ENCODE measurements at regions not wholly inside any gene's neighbourhood (a gene's known extent, or its start where the extent isn't known, plus 50 kb on each side); places are given as distances from the start of the nearest gene placed in this dataset.
A peak's percentile ranks its signal among the peaks of the same experiment; 100 is the strongest.

DNA sequence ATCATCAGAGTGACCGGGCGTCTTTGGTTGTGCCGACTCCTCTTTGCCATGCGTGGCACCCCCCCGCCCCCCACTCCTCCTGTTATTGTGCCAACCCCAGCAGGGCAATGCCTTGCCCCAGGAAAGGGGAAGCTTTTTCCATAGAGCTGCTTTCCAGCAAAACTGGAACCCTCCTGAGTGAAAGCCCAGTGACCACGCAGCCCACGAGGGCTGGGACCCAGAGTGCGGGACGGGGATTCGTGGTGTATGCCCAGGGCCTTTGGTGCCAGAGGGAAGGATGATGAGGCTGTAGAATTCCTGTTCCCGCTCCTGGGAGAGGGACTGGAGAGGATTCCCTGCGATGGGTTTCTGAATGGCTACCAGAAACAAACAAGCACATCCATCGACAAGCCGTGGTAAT is 116.8 kb upstream of the BACH2 start:
- TF ChIP-seq, protein P1, sequence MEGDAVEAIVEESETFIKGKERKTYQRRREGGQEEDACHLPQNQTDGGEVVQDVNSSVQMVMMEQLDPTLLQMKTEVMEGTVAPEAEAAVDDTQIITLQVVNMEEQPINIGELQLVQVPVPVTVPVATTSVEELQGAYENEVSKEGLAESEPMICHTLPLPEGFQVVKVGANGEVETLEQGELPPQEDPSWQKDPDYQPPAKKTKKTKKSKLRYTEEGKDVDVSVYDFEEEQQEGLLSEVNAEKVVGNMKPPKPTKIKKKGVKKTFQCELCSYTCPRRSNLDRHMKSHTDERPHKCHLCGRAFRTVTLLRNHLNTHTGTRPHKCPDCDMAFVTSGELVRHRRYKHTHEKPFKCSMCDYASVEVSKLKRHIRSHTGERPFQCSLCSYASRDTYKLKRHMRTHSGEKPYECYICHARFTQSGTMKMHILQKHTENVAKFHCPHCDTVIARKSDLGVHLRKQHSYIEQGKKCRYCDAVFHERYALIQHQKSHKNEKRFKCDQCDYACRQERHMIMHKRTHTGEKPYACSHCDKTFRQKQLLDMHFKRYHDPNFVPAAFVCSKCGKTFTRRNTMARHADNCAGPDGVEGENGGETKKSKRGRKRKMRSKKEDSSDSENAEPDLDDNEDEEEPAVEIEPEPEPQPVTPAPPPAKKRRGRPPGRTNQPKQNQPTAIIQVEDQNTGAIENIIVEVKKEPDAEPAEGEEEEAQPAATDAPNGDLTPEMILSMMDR (IDR thresholded peaks at IDR 0.05): no peak
- H3K27ac ChIP-seq (ENCODE audit: low read depth in 1 of 2, low read length in 2 of 2): no peak overlapping the region
- intact Hi-C loops (cut with micrococcal nuclease): no loop called here

DNA sequence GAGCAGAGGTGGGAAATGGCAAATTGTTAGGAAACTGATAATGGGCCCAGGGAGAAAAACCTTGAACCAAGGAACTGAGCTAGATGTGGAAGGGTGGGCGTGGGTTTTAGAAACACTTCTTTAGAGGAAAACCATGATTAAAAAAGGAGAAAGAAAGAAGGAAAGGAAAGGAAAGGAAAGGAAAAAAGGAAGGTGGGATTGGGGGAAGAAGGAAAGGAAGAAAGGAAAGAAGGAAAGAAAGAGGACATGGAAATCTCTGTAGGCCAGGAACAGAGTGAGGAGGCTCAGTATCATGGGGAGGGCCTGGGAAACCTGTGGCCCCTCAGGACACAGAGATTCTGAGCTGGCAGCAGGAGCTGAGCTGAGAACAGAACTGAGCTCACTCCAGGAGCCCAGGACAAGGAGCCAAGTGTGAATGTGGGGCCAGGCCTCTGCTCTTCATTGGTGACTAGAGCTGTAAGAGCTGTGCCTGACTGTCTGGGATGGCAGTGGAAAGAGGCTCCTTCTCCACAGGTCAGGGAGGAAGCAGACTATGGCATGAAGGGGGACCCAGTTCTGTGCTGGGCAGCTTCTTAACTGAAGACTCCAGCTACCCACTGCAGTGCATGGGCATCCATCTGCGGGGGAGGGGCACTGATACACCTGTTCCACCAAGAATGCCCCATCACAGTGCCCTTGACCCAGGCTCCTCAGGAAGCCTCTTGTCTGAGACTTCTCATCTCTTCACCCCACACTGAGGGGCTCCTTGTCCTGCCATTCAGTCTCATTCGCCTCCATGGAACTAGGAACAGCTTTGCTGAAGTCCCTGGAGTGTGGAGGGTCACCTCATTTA is 116.1 kb upstream of the BACH2 start:
- Mint-ChIP-seq H3K27ac (no peak overlapping the region), H3K4me1 (peaks cover 6% of the 10 kb centered on the region), H3K36me3 (no peaks in the 10 kb centered on the region), H3K4me3 (no peak overlapping the region), H3K9me3 (peaks cover 0 to 2% (median 0%) of the 10 kb centered on the region in 7 donors), H3K27me3 (ENCODE audit: low read depth in 3 of 3) (peaks cover 2 to 7% (median 4%) of the 10 kb centered on the region in 3 donors)
- Histone ChIP-seq H3K27ac (ENCODE audit: low read depth in 1 of 2, low read length in 2 of 2) (no peak overlapping the region), H3K79me2 (ENCODE audit: insufficient read depth, low read length) (no peaks in the 10 kb centered on the region), H2AFZ (ENCODE audit: insufficient read depth, low read depth, low read length, poor library complexity, severe bottlenecking) (no peak overlapping the region), H3K4me2 (replicated peaks; ENCODE audit: extremely low read depth, low read length, poor library complexity, severe bottlenecking) (no peak overlapping the region), H3K9ac (ENCODE audit: insufficient read depth, low read length, poor library complexity, severe bottlenecking) (no peak overlapping the region), H3K27me3 (ENCODE audit: control insufficient read depth in 2 of 2, insufficient read depth in 2 of 2, low read length in 2 of 2) (no peaks in the 10 kb centered on the region), H3K9me3 (replicated peaks in 1 of 2; ENCODE audit: control insufficient read depth in 1 of 2, insufficient read depth in 1 of 2, low read length in 2 of 2) (no peaks in the 10 kb centered on the region), H4K20me1 (ENCODE audit: insufficient read depth, low read length) (no peaks in the 10 kb centered on the region), H3K4me1 (ENCODE audit: control insufficient read depth in 1 of 2, insufficient read depth in 2 of 2, low read length in 2 of 2) (no peaks in the 10 kb centered on the region), H3K4me3 (replicated peaks in 1 of 3; ENCODE audit: low read depth in 2 of 3, low read length in 3 of 3) (no peak overlapping the region), H3K36me3 (replicated peaks in 1 of 2; ENCODE audit: control insufficient read depth in 1 of 2, insufficient read depth in 2 of 2, low read length in 2 of 2) (no peaks in the 10 kb centered on the region)
- DNase-seq: no peak
- intact Hi-C loops (cut with micrococcal nuclease): no loop called here
- TF ChIP-seq, protein P1 (IDR thresholded peaks at IDR 0.05): no peak
- WGBS (ENCODE audit: insufficient coverage): 50% methylated on average over 2 of the region's 3 CpGs

More for the DNA sequence above, 116.8 kb upstream of the BACH2 start:
- H3K4me1 Mint-ChIP-seq: peaks cover 6% of the 10 kb centered on the region
- Histone ChIP-seq H4K20me1 (ENCODE audit: insufficient read depth, low read length) (no peaks in the 10 kb centered on the region), H3K4me3 (replicated peaks in 1 of 3; ENCODE audit: low read depth in 2 of 3, low read length in 3 of 3) (no peak overlapping the region), H3K4me2 (replicated peaks; ENCODE audit: extremely low read depth, low read length, poor library complexity, severe bottlenecking) (peak overlapping the region; percentile 25), H2AFZ (ENCODE audit: insufficient read depth, low read depth, low read length, poor library complexity, severe bottlenecking) (no peak overlapping the region), H3K27me3 (ENCODE audit: control insufficient read depth in 2 of 2, insufficient read depth in 2 of 2, low read length in 2 of 2) (no peaks in the 10 kb centered on the region), H3K79me2 (ENCODE audit: insufficient read depth, low read length) (no peaks in the 10 kb centered on the region), H3K9ac (ENCODE audit: insufficient read depth, low read length, poor library complexity, severe bottlenecking) (no peak overlapping the region), H3K36me3 (replicated peaks in 1 of 2; ENCODE audit: control insufficient read depth in 1 of 2, insufficient read depth in 2 of 2, low read length in 2 of 2) (no peaks in the 10 kb centered on the region), H3K9me3 (replicated peaks in 1 of 2; ENCODE audit: control insufficient read depth in 1 of 2, insufficient read depth in 1 of 2, low read length in 2 of 2) (no peaks in the 10 kb centered on the region), H3K4me1 (ENCODE audit: control insufficient read depth in 1 of 2, insufficient read depth in 2 of 2, low read length in 2 of 2) (no peaks in the 10 kb centered on the region)
- H3K27ac Mint-ChIP-seq: no peak overlapping the region
- peak overlapping the region in 1 of 2 donors; percentile 69 for H3K4me3 Mint-ChIP-seq
- no peaks in the 10 kb centered on the region for H3K36me3 Mint-ChIP-seq
- no peak for DNase-seq
- H3K9me3 Mint-ChIP-seq: peaks cover 0 to 2% (median 0%) of the 10 kb centered on the region in 7 donors
- WGBS (ENCODE audit: insufficient coverage): 87% methylated on average over 10 of the region's 14 CpGs
- H3K27me3 Mint-ChIP-seq (ENCODE audit: low read depth in 3 of 3): peaks cover 2 to 7% (median 4%) of the 10 kb centered on the region in 3 donors

Measured in CD14-positive monocyte (primary cell).